ENCODE measurements at regions not wholly inside any gene's neighbourhood (a gene's known extent, or its start where the extent isn't known, plus 50 kb on each side); places are given as distances from the start of the nearest gene placed in this dataset.

GRCh38 chr3:13207975-13208705 lies 134.9 kb upstream of the IQSEC1 start:
- DNase-seq, result no peak

DNA sequence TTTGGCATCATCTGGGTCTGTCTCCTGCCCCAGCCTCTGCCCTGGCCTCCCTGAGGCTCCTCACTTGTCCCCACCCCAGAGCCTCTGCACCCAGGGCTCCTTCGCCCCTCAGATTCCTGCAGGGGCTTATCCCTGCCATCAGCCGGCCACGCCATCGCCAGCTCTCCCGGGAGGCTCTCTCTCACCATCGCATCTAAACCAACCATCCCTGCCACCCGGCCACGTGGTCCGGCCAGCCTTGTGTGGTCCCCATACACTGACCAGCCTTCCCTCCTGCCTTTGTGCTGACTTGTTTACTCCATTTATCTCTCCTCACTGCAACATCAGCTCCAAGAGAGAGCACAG lies 134.3 kb upstream of the IQSEC1 start:
- no peak for DNase-seq

GRCh38 chr3:13206799-13207577 lies 133.8 kb upstream of the IQSEC1 start:
- DNase-seq, result no peak

DNA sequence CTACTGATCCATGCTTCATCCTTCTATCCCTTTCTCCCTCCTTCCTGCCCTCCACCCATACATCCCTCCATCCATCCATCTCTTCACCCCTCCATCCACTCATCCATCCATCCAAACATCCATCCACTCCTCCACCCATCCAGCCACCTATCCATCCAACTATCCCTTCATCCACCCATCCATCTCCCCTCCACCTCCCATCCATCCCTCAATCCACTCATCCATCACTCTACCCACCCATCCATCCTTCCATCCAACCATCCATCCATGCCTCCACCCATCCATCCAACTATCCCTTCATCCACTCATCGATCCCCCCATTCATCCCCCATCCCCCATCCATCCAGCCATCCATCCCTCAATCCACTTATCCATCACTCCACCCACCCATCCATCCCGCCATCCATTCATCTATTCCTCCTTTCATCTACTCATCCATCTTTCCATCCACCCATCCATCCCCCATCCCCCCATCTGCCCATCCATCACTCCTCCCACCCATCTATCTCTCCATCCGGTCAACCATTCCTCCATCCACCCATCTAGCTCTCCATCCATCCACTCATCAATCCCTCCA lies 132.4 kb upstream of the IQSEC1 start:
- no peak for DNase-seq

DNA sequence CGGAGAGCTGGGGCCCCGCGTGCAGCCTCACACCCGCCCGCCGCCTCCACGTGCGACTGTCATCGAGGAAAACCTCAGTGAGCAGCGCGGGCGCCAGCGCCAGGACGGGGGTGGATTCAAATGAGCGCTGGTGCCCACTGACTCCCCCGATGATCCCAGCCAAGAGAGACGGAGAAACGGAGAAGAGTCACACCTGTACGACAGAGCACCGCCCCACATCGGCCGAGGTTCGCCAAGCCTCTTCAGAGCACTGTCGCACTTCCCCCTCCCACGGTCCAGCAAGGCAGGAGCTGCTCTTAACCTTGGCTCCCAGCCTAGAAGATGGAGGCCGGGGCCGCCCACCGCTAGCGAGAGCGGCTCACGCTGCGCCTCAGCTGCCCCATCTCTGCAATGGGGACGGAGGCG lies 130.9 kb upstream of the IQSEC1 start:
- DNase-seq, result peak; percentile 13

- no peak for DNase-seq
Observed at GRCh38 chr3:13203398-13204176, 130.4 kb upstream of the IQSEC1 start.

GRCh38 chr3:13202744-13203397 lies 129.6 kb upstream of the IQSEC1 start:
- DNase-seq, result no peak

- no peak for DNase-seq
Observed at GRCh38 chr3:13201851-13202250, 128.6 kb upstream of the IQSEC1 start.

DNA sequence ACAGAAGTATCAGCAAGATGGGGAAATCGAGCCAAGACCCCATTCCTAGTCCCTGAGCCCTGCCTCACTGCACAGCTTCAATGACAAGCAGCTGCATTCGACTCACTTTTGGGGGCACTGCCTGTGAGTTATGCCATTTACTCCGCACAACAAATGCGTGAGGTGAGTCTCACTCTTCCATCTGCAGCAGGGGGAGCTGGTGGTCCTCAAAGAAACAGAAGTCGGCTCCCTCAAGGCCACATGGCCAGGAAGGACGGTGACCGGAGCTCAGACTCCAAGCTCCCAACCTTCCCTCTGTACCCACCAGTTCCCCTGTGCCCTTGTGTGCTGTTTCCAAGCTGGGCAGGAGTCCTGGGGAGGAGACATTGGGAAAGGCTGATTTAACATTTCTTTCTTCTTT lies 127.7 kb upstream of the IQSEC1 start:
- no peak for DNase-seq

GRCh38 chr3:13200465-13200864 lies 127.2 kb upstream of the IQSEC1 start:
- no peak for DNase-seq

DNA sequence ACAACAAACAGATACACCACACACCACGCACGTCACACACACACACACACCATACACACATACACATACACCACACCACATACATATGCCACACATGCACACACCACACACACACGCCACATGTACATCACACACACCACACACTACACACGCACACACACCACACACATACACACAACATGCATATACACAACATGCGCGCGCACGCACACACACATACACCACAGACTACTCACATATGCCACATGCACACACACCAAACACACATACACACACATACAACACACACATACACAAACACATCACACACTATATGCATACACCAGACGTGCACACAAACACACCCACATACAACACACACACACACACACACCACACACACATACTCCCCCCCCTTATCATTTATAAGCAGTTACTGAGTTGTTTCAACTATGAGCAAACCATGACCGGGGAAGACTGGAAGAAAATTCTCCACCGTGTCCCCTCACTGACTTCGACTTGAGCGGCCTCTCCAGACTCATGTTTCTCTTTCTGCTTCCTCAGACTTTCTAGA lies 126.7 kb upstream of the IQSEC1 start:
- no peak for DNase-seq

GRCh38 chr3:13199006-13199776 lies 126.0 kb upstream of the IQSEC1 start:
- no peak for DNase-seq

GRCh38 chr3:13198264-13198879 lies 125.1 kb upstream of the IQSEC1 start:
- DNase-seq, result no peak

DNA sequence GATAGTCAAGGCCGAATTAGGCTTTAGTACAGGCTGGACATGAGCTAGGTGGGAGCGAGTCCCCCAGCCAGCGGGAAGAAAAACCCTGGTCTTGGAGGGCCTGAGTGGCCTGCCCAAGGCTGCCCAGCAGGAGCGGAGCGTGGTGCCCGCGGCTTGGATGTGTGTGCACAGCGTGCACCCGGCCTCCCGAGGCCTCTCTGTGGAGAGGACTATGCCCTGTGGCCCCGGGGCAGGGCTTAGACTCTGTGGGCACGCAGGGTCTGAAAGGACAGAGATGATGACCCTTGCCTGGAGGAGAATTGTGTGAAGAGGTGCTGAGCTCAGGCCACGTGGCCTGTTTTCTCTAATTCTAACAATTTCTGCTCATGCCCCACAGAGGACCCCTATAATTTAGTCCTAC lies 124.6 kb upstream of the IQSEC1 start:
- DNase-seq, result no peak

DNA sequence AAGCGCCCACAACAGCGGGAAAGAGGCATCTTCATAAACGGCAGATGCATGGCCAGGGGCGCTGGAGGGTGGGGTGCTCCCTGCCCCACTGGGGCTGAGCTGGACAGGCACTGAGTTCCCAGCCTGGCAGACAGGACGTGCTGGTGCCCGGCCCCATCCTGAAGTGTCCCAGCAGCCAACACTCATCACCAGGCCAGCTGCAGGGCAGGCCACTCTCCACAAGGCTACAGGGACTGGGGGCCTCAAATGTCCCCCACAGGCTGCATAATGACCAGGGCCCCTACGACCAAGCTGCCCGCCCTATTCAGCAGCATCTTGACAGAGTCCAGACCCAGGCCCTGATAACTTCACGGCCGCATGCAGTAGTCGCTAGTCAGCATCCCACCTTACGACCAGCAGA lies 124.1 kb upstream of the IQSEC1 start:
- DNase-seq, result no peak

DNA sequence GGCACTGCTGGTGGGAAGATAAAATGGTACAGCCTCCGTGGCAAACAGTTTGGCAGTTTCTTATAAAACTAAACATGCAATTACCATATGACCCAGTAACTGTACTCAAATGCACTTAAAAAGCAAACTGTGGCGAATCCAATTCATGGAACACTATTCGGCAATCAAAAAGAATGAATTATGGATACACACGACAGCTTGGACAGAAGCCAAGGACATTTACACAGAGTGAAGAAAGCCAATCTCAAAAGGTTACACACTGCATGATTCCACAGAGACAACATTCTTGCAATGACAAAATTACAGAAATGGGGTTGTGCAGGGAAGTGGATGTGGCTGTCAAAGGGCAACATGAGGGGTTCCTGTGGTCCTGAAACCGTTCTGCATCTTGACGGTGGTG lies 122.1 kb upstream of the IQSEC1 start:
- DNase-seq, result no peak

- DNase-seq, result no peak
Observed at GRCh38 chr3:13194285-13195209, 121.3 kb upstream of the IQSEC1 start.

DNA sequence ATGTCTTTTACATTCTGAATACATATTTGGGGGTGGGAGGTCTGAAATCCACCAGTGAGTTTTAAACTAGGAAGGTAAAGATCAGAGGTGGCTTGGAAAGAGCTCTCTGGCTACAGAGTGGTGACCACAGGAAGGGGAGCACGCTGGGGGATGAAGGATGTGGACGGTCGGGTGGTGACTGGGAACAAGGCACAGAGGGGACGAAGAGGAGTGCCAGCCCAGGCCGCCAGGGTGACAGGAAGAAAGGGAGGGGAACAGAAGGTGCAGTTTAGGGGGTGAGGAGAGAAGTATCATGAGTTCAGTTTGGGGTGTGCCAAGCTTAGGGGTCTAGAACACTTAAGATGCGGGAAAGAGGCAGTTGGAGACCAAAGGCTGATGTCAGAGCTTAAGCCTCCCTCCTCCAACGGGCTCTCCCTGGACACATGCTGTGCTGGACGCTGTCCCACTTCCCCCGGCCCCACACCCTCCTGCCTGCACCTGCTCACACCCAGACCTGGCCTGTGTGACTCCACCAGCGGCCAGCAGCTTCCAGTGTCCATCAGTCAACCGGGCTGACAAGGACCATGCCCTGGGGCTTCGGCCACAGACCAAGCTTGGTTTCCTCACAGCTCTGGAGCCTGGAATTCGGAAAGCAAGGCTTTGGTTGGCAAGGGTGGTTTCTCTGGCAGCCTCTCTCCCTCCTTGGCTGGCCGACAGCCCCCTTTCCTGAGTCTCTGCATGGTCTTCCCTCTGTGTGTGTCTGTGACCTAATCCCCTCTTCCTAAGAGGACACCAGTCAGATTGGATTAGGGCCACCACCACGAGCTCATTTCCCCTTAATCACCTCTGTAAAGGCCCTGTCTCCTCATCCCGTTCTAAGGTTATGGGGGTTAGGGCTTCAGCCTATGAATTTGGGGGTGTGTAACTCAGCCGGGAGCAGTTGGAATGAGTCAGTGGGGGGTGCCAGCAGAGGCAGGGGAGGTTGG lies 120.4 kb upstream of the IQSEC1 start:
- DNase-seq, result no peak
